DMS79 treated with DMSO at 0.1 percent for 48 hours (cell line): ENCODE measurements at regions not wholly inside any gene's neighbourhood (a gene's known extent, or its start where the extent isn't known, plus 50 kb on each side); places are given as distances from the start of the nearest gene placed in this dataset.

ENCODE experiments used
- DNase-seq: peaks from one replicate; lab custom pipeline; 2025; lab: John Stamatoyannopoulos, UW

GRCh38 chr4:22099896-22100295 lies 151.3 kb upstream of the KCNIP4 start:
- DNase-seq = no peak

GRCh38 chr4:22097596-22097995 lies 149.0 kb upstream of the KCNIP4 start:
- no peak for DNase-seq

GRCh38 chr4:22094217-22094616 lies 145.6 kb upstream of the KCNIP4 start:
- no peak for DNase-seq

- no peak for DNase-seq
Measured at GRCh38 chr4:22093126-22093525, 144.6 kb upstream of the KCNIP4 start.

- no peak for DNase-seq
Measured at GRCh38 chr4:22091906-22092305, 143.3 kb upstream of the KCNIP4 start.

- no peak for DNase-seq
Measured at GRCh38 chr4:22091352-22091717, 142.8 kb upstream of the KCNIP4 start.

- no peak for DNase-seq
Measured at GRCh38 chr4:22090661-22091351, 142.2 kb upstream of the KCNIP4 start.

- no peak for DNase-seq
Measured at GRCh38 chr4:22077571-22077970, 129.0 kb upstream of the KCNIP4 start.

GRCh38 chr4:22072726-22073125 lies 124.2 kb upstream of the KCNIP4 start:
- DNase-seq = no peak

- no peak for DNase-seq
Measured at GRCh38 chr4:22072240-22072639, 123.7 kb upstream of the KCNIP4 start.

- no peak for DNase-seq
Measured at GRCh38 chr4:22071749-22072148, 123.2 kb upstream of the KCNIP4 start.

GRCh38 chr4:22070256-22070655 lies 121.7 kb upstream of the KCNIP4 start:
- no peak for DNase-seq

- DNase-seq = no peak
Measured at GRCh38 chr4:22063613-22064012, 115.0 kb upstream of the KCNIP4 start.

GRCh38 chr4:22062676-22063075 lies 114.1 kb upstream of the KCNIP4 start:
- DNase-seq = no peak

- DNase-seq = no peak
Measured at GRCh38 chr4:22055954-22056353, 107.4 kb upstream of the KCNIP4 start.

GRCh38 chr4:22052076-22052475 lies 103.5 kb upstream of the KCNIP4 start:
- DNase-seq = no peak

- no peak for DNase-seq
Measured at GRCh38 chr4:22048323-22048722, 99.8 kb upstream of the KCNIP4 start.

- DNase-seq = no peak
Measured at GRCh38 chr4:22047793-22048192, 99.2 kb upstream of the KCNIP4 start.

GRCh38 chr4:22045051-22045630 lies 96.6 kb upstream of the KCNIP4 start:
- DNase-seq = no peak

GRCh38 chr4:22031423-22031822 lies 82.9 kb upstream of the KCNIP4 start:
- DNase-seq = no peak

GRCh38 chr4:22030881-22031280 lies 82.3 kb upstream of the KCNIP4 start:
- DNase-seq = no peak

GRCh38 chr4:22030307-22030706 lies 81.7 kb upstream of the KCNIP4 start:
- DNase-seq = no peak

GRCh38 chr4:22029803-22030202 lies 81.2 kb upstream of the KCNIP4 start:
- no peak for DNase-seq

- no peak for DNase-seq
Measured at GRCh38 chr4:22021106-22021505, 72.5 kb upstream of the KCNIP4 start.
